Stimulated activated CD8-positive, alpha-beta memory T cell treated with anti-CD3 and anti-CD28 coated beads, Interleukin-15, amount 100 ng/mL, for 4 hours (primary cell): ENCODE measurements at regions not wholly inside any gene's neighbourhood (a gene's known extent, or its start where the extent isn't known, plus 50 kb on each side); places are given as distances from the start of the nearest gene placed in this dataset.
"Not testable (repeated sequence)": the region's sequence is repeated elsewhere in the genome, so short reads cannot be mapped to it uniquely, and the experiment has no call there.

Source experiments
- DNase-seq, 2 donors: peaks; one replicate each; pipeline ENCODE4 v3.0.0-alpha.2; 2020; ENCODE audit warnings: low read depth in 2 of 2

DNA sequence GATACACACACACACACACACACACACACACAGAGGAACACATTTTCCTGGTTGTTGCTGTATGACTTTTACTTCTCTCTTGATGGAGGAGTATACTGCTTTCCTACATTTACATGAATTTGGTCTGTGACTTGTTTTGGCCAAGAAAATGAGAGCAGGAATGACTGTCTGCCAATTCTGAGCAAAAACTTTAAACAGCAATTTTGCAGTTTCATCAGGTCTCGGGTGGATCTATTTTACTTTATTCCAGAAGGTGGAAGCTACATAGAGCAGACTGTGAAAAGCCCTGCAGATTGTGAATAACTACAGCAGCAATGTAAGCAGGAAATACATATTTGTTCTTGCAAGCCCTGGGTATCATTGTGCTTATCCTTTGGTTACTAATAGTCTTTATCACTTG is 1350.0 kb upstream of the EPHA6 start:
- DNase-seq: no peak

GRCh38 chr3:95468331-95468730 is 1346.1 kb upstream of the EPHA6 start:
- no peak for DNase-seq

DNA sequence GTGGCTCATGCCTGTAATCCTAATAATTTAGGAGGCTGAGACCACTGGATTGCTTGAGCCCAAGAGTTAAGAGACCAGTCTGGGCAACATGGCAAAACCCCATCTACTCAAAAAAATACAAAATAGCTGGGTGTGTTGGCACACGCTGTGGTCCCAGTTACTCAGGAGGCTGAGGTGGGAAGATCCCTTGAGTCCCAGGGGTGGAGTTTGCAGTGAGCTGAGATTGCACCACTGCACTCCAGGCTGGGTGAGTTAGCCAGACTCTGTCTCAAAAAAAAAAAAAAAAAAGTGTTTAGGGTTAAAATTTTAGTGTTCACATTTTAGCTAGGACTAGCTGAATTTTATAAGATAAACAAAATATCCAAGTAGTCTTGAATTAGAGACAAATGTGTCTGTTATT is 1340.1 kb upstream of the EPHA6 start:
- no peak for DNase-seq

GRCh38 chr3:95476534-95476933 is 1337.9 kb upstream of the EPHA6 start:
- no peak for DNase-seq

- DNase-seq: no peak
Measured at GRCh38 chr3:95506174-95506573, 1308.2 kb upstream of the EPHA6 start.

- no peak for DNase-seq
Measured at GRCh38 chr3:95508124-95508523, 1306.3 kb upstream of the EPHA6 start.

DNA sequence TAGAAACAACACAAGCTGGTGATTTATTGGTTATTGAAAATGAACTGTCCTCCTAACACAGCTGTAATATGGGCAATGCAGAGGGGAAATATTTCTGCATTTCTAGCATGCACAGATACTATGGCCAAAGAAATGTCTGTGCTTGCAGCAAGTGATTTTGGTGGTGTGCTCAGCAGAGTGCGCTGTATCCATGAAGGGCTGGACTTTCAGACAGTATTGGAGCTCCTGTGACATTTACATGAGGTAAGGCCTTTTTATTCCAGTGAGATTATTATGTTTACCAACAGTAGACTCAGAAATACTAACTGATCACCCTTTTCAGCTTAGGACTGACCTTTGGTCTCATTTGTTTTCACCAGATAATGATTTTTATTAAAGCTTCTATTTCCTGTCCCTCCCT is 1302.6 kb upstream of the EPHA6 start:
- DNase-seq: no peak

DNA sequence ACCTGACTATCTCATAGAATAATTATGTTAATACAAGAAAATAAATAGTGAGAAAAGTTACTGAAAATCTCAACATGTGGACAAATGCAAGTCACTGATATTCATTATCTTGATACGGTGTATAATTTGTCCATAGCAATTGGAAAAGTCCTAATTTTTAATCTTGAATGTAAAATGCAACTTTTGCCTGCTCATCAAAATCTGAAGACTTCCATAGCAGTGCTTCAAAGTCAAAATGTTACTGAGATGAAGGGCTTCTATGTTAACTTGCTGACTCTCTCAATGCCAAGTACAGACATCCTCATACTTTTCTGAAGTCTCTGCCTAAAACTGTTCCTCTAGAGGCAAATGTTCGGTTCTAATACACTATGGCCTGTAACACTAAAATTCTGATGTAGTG is 1300.1 kb upstream of the EPHA6 start:
- no peak for DNase-seq

GRCh38 chr3:95521396-95521795 is 1293.0 kb upstream of the EPHA6 start:
- no peak for DNase-seq

- DNase-seq: no peak
Measured at GRCh38 chr3:95522449-95522848, 1291.9 kb upstream of the EPHA6 start.

GRCh38 chr3:95539950-95540483 is 1274.4 kb upstream of the EPHA6 start:
- DNase-seq: no peak

DNA sequence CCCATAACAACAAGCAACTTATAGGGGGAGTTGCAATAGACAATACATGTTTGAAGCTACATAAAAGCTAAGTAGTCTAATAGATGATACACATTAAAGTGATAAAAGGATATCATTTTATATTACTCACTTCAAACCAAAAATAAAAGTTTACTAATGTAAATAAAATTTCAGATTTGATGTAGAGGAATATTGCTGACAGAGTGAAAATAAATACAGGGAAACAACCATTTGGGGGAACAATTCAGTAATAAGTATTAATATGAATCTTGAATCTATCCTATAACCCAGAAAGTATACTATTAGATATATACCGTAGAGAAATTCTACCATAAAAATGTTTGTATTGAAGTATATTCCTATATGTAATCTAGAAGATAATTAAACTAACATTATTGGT is 1248.9 kb upstream of the EPHA6 start:
- DNase-seq: no peak

DNA sequence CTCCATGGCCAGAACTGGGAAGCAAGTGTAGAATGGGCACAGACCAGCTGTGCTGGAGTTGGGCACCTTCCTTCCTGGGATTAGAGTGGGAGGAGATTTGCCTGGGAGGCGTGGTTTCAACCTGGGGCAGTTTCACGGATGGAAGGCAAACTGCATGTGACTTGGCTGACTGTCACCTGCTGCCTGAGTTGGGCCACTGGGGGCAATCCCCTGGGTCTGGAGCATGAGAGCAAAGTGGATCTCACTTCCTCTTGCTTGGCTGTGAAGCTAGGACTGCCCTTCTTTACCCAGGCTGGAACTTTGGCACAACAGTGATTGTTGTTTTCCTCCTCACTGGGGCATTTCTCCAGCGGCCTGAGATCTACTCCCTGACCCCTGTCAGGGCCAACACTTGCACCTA is 1247.0 kb upstream of the EPHA6 start:
- DNase-seq: no peak

GRCh38 chr3:95586754-95587153 is 1227.6 kb upstream of the EPHA6 start:
- no peak for DNase-seq

DNA sequence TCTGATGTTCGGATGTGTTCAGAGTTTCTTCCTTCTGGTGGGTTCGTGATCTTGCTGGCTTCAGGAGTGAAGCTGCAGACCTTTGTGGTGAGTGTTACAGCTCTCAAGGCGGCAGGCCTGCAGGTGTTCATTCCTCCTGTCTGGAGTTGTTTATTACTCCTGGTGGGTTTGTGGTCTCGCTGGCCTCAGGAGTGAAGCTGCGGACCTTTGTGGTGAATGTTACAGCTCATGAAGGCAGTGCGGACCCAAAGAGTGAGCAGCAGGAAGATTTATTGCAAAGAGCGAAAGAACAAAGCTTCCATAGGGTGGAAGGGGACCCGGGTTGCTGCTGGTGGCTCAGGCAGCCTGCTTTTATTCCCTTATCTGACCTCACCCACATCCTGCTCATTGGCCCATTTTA is 1226.8 kb upstream of the EPHA6 start:
- not testable (repeated sequence) for DNase-seq

DNA sequence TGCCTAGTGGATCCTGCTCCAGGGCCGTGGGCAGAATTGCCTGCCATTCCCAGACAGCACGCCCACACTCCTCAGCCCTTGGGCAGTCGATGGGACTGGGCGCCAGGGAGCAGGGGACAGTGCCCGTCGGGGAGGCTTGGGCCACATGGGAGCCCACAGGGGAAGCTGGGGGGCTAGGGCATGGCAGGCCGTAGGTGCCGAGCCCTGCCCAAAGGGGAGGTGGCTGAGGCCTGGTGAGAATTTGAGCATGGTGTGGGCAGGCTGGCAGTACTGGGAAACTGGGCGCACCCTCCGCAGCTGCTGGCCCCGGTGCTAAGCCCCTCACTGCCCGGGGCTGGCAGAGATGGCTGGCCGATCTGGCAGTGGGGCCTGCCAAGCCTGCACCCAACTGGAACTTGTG is 1225.9 kb upstream of the EPHA6 start:
- DNase-seq: no peak

GRCh38 chr3:95595416-95596075 is 1218.8 kb upstream of the EPHA6 start:
- no peak for DNase-seq

DNA sequence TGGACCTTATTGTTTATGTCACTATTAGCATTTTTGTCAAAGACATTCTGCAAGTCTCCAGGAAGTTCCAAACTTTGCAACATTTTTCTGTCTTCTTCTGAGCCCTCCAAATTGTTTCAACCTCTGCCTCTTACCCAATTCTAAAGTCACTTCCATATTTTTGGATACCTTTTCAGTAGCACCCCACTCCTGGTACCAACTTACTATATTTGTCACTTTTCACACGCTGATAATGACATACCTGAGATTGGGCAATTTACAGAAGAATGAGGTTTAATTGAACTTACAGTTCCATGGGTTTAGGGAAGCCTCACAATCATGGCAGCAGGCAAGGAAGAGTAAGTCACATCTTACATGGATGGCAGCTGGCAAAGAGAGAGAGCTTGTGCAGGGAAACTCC is 1206.5 kb upstream of the EPHA6 start:
- no peak for DNase-seq

DNA sequence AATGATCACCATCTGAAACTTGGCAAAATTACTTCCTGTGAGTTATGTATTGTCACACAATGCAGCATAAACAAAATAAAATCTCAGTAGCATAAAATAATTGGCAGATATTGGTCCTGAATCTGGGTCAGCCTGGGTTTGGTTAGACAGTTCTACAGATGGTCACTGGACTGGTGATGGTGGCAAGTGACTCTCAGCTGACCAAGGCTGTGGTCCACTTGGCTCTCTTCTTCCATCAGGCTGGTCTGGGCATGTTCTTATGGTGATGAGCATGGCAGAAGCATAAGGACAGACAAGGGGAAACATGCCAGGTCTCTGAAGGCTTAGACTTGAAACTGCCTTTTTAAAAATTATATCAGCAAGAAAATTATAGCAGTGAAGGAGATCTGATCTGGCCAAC is 1205.0 kb upstream of the EPHA6 start:
- DNase-seq: no peak

DNA sequence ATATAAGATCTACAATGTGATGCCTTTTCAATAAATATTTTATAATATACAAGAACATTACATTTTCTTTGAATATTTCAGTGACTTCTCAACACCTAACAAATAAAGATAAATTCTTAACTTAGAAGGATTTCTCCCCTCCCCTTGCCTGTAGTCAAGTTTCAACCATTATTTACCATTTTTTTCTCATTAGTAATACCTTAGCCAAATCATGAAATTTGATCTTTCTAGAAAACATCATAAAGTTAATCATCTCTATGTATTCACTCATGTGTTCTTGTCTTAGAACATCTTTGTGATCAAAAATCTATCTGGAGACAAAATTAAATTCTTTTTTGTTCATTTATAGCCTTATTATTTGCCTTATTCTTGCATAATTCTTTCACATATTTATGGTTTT is 1201.8 kb upstream of the EPHA6 start:
- no peak for DNase-seq

DNA sequence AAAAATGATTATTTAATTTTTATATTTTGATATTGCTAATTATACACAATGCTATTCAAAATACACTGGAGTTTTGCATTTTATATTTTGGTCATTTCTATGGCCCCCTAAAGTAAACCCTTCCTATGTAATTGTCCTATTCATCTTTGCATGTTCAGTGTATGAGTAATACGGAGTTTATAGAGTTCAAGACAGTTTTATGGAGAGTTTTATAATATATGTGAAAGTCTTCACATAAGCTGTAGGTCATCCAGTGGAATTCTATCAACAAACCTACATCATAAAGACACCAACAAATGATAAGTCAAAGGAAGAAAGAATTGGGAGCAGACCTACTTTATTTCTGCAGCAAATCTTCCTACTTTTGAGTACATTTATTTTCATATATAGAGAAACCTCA is 1200.4 kb upstream of the EPHA6 start:
- no peak for DNase-seq

DNA sequence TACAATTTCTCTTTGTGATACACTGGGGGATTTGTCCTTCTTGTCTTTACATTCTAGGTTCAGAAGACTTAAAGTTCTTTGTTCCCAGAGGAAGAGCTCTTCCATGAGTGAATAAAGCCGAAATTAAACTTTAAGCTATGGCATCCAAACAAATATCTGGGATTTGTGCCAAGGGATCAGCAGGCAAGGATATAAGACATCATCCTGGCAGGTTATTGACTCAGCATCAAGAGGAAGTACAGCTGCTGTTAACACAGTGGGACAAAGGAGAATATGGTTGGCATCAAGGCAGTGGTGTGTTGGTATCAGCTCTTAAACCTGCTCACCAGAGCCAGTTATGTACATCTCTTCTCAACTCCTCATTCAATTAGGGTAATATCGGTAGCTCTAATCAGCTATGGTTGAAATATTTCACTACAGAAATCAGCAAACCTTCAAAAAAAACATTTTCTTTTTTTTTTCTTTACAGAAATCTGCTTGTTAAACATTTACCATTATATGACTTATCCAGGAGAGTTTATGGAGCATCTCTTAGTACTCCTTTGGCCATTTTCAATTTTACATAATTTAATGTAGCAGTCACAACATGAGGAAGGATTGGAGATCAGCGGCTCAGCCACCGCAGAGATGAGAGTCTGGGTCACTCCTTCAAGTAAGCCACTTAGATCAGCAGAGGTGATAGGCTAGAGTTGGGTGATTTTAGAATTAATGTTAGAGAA is 1198.6 kb upstream of the EPHA6 start:
- no peak for DNase-seq

DNA sequence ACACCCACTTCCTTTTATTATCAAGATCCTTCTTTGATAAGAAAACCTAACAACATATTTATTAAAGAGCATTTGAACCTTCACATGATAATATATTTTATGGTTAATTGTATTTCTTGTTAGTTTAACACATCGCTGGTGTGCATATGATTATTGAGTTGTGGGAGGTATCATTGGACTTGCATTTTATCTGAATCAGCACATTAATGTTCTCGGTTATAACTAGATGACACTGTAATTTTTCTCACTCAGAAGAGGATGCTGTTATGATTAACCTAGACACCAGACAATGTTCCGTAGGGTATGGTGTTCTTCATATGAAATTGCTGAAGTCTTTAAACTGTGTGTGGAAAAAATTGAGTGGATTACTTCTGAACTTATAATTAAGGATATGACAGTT is 1188.3 kb upstream of the EPHA6 start:
- DNase-seq: no peak

GRCh38 chr3:95627293-95627692 is 1187.1 kb upstream of the EPHA6 start:
- no peak for DNase-seq
